HG02763 (cell line): ENCODE measurements at regions not wholly inside any gene's neighbourhood (a gene's known extent, or its start where the extent isn't known, plus 50 kb on each side); places are given as distances from the start of the nearest gene placed in this dataset.
"Not testable (repeated sequence)": the region's sequence is repeated elsewhere in the genome, so short reads cannot be mapped to it uniquely, and the experiment has no call there.

Experiments
- ATAC-seq: cut with Tn5 transposase; IDR thresholded peaks from one replicate; pipeline ENCODE4 v1.9.1; 2021; ENCODE audit warnings: mild to moderate bottlenecking, moderate library complexity; ENCODE audit not compliant: unreplicated experiment

DNA sequence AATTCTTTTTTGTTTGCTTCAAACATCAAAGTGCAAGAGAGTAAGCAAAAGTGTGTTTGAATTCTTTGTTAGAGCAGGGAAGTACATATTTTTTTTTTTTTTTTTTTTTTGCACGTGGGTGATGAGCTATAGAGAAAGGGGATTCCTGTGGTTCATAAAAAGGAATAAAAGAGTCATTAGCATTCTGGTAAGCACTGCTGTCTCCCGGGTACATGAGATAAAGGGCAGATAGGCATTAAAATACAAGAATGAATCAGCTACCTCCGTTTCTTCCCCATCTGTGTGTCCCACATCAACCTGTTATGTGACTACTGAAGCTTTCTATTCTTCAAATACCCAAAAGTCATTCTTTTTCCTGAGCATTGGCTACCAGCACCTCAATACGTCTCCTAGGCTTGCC, 102.4 kb upstream of the SEMA3D start:
- ATAC-seq = no peak

DNA sequence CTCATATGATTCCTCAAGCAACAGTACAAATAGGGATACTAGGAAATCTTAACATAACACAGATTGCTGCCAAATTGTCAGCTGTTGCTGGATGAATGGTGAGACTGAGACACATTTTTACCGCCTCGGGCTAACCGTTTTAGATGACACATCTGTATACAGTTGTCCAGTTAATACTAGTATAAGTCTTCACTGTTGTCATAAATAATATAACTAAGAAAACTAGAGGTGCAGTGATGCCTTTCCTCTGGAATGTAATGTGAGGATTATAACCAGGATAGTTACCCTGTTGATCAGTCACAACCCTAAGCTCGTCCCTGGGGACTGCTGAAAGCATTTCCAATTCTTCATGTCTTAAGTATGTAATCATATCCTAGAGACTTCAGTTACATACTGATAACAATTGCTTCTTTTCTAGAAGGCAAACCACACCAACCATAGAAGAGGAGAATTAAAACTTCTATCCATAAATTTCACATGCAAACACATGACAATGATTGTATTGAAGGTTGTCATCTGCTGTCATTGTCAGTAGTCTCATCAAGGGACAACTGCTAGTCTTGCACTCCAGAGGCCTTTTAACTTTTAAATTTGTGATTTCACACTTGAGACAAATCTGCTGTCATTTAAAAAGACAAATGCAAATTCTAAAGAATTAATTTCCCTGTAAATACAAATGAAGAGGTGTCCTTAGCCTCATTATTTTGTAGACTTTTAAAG, 100.4 kb upstream of the SEMA3D start:
- no peak for ATAC-seq

- ATAC-seq = no peak
Observed at GRCh38 chr7:85286446-85286845, 99.6 kb upstream of the SEMA3D start.

DNA sequence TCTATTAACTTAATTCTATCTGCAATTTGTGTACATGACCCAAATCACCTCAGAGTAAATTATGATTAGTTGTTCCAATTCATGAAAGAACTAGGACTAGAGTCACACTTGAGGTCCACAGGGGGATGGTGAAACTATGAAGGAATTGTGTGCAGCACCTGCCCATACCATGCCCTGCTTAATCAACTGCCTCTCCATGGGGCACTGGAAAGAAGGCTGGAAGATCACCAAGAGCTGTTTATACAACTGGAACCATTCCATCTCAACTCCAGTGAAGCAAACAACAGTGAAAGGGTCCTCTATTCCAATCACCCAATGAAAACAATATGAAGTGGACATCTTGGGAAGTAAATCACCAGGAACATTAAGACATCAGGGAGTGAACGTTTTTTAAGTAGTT, 98.7 kb upstream of the SEMA3D start:
- no peak for ATAC-seq

DNA sequence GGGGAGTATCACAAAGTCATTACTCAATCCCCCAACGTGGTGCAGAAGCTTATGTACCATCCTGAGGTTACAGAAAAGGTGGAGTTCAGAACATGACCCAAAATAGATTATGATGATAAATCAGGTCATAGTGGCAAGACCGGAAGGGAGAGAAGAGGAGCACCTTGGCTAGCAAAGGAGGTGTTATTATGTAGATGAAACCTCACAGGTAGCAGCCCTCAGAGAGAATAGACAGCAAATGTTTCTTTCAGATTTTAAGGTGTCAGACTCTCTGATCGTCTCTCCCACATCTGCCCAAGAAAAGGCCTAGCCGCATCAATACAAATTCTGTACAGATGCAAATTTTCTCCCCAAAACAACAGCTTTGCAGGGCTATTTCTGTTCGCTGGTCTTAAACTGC, 88.3 kb upstream of the SEMA3D start:
- ATAC-seq = no peak

DNA sequence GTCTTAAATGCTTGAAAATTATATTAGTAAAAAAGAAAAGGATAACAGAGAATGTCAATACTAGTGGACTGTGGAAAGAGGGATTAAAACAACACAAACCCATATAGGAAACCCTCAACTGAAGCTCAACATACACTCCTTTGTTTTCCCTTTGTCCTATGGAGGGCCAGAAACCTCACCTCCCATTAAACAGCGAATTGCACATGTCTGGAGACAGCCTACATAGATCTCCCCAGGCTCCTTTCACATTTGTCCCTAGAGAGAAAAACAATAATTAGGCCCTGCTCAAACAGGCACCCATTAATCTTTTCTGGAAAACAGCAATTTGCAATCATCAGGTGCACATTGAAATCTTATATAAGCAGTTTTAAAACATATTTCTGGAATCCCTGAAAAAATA, 87.6 kb upstream of the SEMA3D start:
- ATAC-seq = no peak

- ATAC-seq = no peak
Observed at GRCh38 chr7:85262891-85263290, 76.0 kb upstream of the SEMA3D start.

GRCh38 chr7:85261336-85261735, 74.5 kb upstream of the SEMA3D start:
- ATAC-seq = no peak

DNA sequence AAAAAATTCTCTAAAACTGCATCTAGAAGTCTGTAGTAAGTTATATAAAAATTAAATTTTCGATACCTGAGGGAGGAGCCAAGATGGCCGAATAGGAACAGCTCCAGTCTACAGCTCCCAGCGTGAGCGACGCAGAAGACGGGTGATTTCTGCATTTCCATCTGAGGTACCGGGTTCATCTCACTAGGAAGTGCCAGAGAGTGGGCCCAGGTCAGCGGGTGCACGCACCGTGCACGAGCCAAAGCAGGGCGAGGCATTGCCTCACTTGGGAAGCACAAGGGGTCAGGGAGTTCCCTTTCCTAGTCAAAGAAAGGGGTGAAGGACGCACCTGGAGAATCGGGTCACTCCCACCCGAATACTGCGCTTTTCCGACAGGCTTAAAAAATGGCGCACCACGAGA, 62.9 kb upstream of the SEMA3D start:
- ATAC-seq = not testable (repeated sequence)

DNA sequence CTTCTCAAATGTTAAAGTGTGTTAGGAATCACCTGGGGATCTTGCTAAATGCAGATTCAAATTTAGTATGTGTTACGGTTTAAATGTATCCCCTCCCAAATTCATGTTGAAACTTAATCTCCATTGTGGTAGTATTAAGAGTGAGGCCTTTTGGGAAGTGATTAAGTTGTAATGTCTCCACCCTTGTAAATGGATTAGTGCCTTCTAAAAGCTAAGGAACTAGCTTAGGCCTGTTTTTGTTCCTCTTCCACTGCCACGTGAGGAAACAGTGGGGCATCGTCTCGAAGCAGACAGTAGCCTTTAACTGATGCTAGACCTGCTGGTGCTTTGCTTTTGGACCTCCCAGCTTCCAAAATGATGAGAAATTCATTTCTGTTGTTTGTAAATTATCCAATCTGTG, 52.3 kb upstream of the SEMA3D start:
- ATAC-seq = no peak

- ATAC-seq = no peak
Observed at GRCh38 chr7:85237721-85238120, 50.9 kb upstream of the SEMA3D start.
